ENCODE measurements at regions not wholly inside any gene's neighbourhood (a gene's known extent, or its start where the extent isn't known, plus 50 kb on each side); places are given as distances from the start of the nearest gene placed in this dataset.

DNA sequence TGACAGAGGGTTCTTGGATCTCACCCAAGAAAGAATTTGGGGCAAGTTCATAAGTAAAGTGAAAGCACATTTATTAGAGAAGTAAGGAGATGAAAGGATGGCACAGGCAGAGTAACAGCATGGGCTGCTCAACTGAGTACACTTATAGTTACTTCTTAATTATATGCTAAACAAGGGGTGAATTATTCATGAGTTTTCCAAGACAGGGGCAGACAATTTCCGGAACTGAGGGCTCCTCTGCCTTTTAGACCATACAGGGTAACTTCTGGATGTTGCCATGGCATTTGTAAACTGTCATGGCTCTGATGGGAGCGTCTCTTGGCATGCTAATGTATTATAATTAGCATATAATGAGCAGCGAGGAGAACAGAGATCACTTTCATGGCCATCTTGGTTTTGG is 221.2 kb upstream of the STT3B start:
- no peaks in the 10 kb centered on the region for H3K27me3 ChIP-seq (ENCODE audit: control insufficient read depth, insufficient read depth, low read length)
- no peak overlapping the region for H3K4me2 ChIP-seq (ENCODE audit: low read length)
- no peak overlapping the region for H3K4me3 ChIP-seq (ENCODE audit: low read depth, low read length)
- H3K79me2 ChIP-seq, result no peaks in the 10 kb centered on the region
- H3K4me1 ChIP-seq, result no peaks in the 10 kb centered on the region
- H3K9me3 ChIP-seq (ENCODE audit: control insufficient read depth, low read length), result no peaks in the 10 kb centered on the region
- no peak overlapping the region for H2AFZ ChIP-seq
- H3K9ac ChIP-seq, result no peak overlapping the region
- no peak for TF ChIP-seq CTCF (IDR thresholded peaks at IDR 0.05)
- H3K36me3 ChIP-seq (ENCODE audit: control insufficient read depth, insufficient read depth, low read length), result no peaks in the 10 kb centered on the region
- no peak overlapping the region for H3K27ac ChIP-seq

- H3K27ac ChIP-seq, result no peak overlapping the region
- H3K4me1 ChIP-seq, result no peaks in the 10 kb centered on the region
- TF ChIP-seq CTCF (IDR thresholded peaks at IDR 0.05), result no peak
- H2AFZ ChIP-seq, result no peak overlapping the region
- H3K9me3 ChIP-seq (ENCODE audit: control insufficient read depth, low read length), result no peaks in the 10 kb centered on the region
- no peak overlapping the region for H3K9ac ChIP-seq
- no peaks in the 10 kb centered on the region for H3K27me3 ChIP-seq (ENCODE audit: control insufficient read depth, insufficient read depth, low read length)
- no peaks in the 10 kb centered on the region for H3K36me3 ChIP-seq (ENCODE audit: control insufficient read depth, insufficient read depth, low read length)
- no peak overlapping the region for H3K4me2 ChIP-seq (ENCODE audit: low read length)
- no peak overlapping the region for H3K4me3 ChIP-seq (ENCODE audit: low read depth, low read length)
- H3K79me2 ChIP-seq, result no peaks in the 10 kb centered on the region
Observed at GRCh38 chr3:31312400-31312799, 220.3 kb upstream of the STT3B start.

DNA sequence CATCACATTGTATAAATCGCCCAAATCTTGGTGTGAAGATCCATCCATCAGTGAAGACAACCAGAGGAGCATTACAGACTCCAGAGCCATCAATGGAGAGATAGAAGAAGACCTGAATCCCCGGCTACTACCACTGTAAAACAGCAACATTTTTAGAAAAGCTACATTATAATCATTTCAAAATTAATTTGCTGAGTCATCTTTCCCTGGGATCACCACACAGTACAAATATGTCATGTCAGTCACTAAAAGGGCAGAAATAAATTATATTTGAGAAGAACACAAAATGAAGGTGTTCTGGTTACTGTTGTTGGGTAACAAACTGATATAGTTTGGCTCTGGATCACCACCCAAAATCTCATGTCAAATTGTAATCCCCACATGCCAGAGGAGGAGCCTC is 218.5 kb upstream of the STT3B start:
- H2AFZ ChIP-seq, result no peak overlapping the region
- no peaks in the 10 kb centered on the region for H3K9me3 ChIP-seq (ENCODE audit: control insufficient read depth, low read length)
- no peaks in the 10 kb centered on the region for H3K27me3 ChIP-seq (ENCODE audit: control insufficient read depth, insufficient read depth, low read length)
- H3K36me3 ChIP-seq (ENCODE audit: control insufficient read depth, insufficient read depth, low read length), result no peaks in the 10 kb centered on the region
- H3K27ac ChIP-seq, result no peak overlapping the region
- H3K4me1 ChIP-seq, result no peaks in the 10 kb centered on the region
- H3K79me2 ChIP-seq, result no peaks in the 10 kb centered on the region
- no peak overlapping the region for H3K4me3 ChIP-seq (ENCODE audit: low read depth, low read length)
- TF ChIP-seq CTCF (IDR thresholded peaks at IDR 0.05), result no peak
- H3K4me2 ChIP-seq (ENCODE audit: low read length), result no peak overlapping the region
- H3K9ac ChIP-seq, result no peak overlapping the region

DNA sequence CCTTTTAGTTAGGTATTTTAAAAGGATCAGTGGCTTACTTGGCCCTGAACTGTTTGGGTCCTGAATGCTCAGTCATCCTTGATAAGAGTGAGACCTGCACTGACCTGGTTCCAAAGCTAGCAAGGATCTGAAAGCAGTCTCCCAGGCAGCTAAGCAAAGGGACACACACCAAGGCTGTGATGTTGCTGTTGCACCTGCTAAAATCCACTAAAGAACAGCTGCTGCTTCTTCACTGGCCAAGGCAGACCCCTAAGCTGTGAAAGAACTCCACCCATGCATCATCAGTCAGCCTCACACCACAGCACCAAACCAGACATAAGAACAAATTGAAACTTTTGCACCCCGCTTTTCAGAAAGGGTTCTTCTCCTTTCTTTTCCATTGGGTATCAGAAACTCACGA is 213.4 kb upstream of the STT3B start:
- no peak for TF ChIP-seq CTCF (IDR thresholded peaks at IDR 0.05)
- no peaks in the 10 kb centered on the region for H3K79me2 ChIP-seq

DNA sequence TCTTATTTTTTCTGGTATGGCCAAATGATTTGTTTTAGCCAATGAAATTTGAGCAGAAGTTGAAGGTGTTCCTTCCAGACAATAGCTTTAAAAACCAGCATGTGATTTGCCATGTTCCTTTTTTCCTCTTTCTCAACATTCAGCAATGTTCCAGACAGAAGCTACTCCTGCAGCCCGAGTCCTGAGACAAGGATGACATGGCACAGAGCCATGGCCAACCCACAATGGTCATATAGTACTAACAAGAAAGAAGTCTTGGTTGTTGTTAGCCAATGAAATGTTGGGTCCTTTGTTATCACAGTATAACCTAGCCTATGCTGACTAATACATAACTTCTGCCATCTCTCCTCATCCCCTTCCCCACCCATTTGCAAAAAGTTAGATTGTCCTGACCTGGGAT is 211.1 kb upstream of the STT3B start:
- Histone ChIP-seq H3K79me2 (no peaks in the 10 kb centered on the region), H3K27me3 (ENCODE audit: control insufficient read depth, insufficient read depth, low read length) (no peaks in the 10 kb centered on the region), H3K9me3 (ENCODE audit: control insufficient read depth, low read length) (no peaks in the 10 kb centered on the region), H3K9ac (no peak overlapping the region), H3K27ac (no peak overlapping the region), H3K4me1 (no peaks in the 10 kb centered on the region), H2AFZ (no peak overlapping the region), H3K36me3 (ENCODE audit: control insufficient read depth, insufficient read depth, low read length) (no peaks in the 10 kb centered on the region), H3K4me3 (ENCODE audit: low read depth, low read length) (no peak overlapping the region), H3K4me2 (ENCODE audit: low read length) (no peak overlapping the region)
- TF ChIP-seq CTCF (IDR thresholded peaks at IDR 0.05), result no peak

More for the DNA sequence above, 213.4 kb upstream of the STT3B start:
- H2AFZ ChIP-seq, result no peak overlapping the region
- H3K4me3 ChIP-seq (ENCODE audit: low read depth, low read length), result no peak overlapping the region
- H3K27ac ChIP-seq, result no peak overlapping the region
- H3K36me3 ChIP-seq (ENCODE audit: control insufficient read depth, insufficient read depth, low read length), result no peaks in the 10 kb centered on the region
- H3K27me3 ChIP-seq (ENCODE audit: control insufficient read depth, insufficient read depth, low read length), result no peaks in the 10 kb centered on the region
- H3K4me2 ChIP-seq (ENCODE audit: low read length), result no peak overlapping the region
- H3K9ac ChIP-seq, result no peak overlapping the region
- no peaks in the 10 kb centered on the region for H3K9me3 ChIP-seq (ENCODE audit: control insufficient read depth, low read length)
- H3K4me1 ChIP-seq, result no peaks in the 10 kb centered on the region

Measured in parathyroid adenoma (tissue), 2 donors.